HEK293T (cell line): ENCODE measurements at regions not wholly inside any gene's neighbourhood (a gene's known extent, or its start where the extent isn't known, plus 50 kb on each side); places are given as distances from the start of the nearest gene placed in this dataset.

Experiments used
- CTCF ChIA-PET: fragments of 350-600 bp; formaldehyde crosslinking; extraction: SDS; loops from one replicate; lab custom pipeline; 2021; ENCODE audit warnings: antibody characterized with exemption, inconsistent platforms; lab: Yijun Ruan, JAX
- POLR2A ChIA-PET: fragments of 350-600 bp; formaldehyde crosslinking; extraction: SDS; loops from one replicate; lab custom pipeline; 2020; ENCODE audit warnings: antibody characterized with exemption, inconsistent platforms; lab: Yijun Ruan, JAX
- DNase-seq: peaks from one replicate; pipeline ENCODE4 v3.0.0; 2012; ENCODE audit warnings: mixed read lengths; ENCODE audit errors: extremely low spot score
- ARNT ChIP-seq: fragments of 450-650 bp; IDR thresholded peaks from 2 replicates; pipeline ENCODE4 v1.6.1; 2017; ENCODE audit warnings: mild to moderate bottlenecking
- BHLHE40 ChIP-seq: fragments of 450-650 bp; IDR thresholded peaks from 2 replicates; pipeline ENCODE4 v1.6.1; 2016; ENCODE audit warnings: mild to moderate bottlenecking, moderate library complexity, borderline replicate concordance
- CTBP1 ChIP-seq: fragments of 450-650 bp; IDR thresholded peaks from 2 replicates; pipeline ENCODE4 v1.6.1; 2016; ENCODE audit warnings: borderline replicate concordance
- ELF4 ChIP-seq: fragments of 450-650 bp; IDR thresholded peaks from 2 replicates; pipeline ENCODE4 v1.6.1; 2017; ENCODE audit warnings: antibody characterized with exemption
- FOXA1 ChIP-seq: fragments of 450-650 bp; IDR thresholded peaks from 2 replicates; pipeline ENCODE4 v1.6.1; 2016; ENCODE audit warnings: mild to moderate bottlenecking
- FOXK2 ChIP-seq: fragments of 450-650 bp; IDR thresholded peaks from 2 replicates; pipeline ENCODE4 v1.6.1; 2016; ENCODE audit warnings: mild to moderate bottlenecking
- FOXM1 ChIP-seq: fragments of 450-650 bp; IDR thresholded peaks from 2 replicates; pipeline ENCODE4 v1.6.1; 2017; ENCODE audit warnings: mild to moderate bottlenecking, borderline replicate concordance
- HDGF ChIP-seq: fragments of 450-650 bp; IDR thresholded peaks from 2 replicates; pipeline ENCODE4 v1.6.1; 2017; ENCODE audit warnings: antibody characterized with exemption, borderline replicate concordance
- L3MBTL2 ChIP-seq: fragments of 450-650 bp; conservative IDR thresholded peaks from 2 replicates; pipeline ENCODE4 v1.6.1; 2016; ENCODE audit warnings: mild to moderate bottlenecking
- LEF1 ChIP-seq: fragments of 450-650 bp; IDR thresholded peaks from 2 replicates; pipeline ENCODE4 v1.6.1; 2017; ENCODE audit warnings: mild to moderate bottlenecking, borderline replicate concordance
- NFRKB ChIP-seq: fragments of 450-650 bp; IDR thresholded peaks from 2 replicates; pipeline ENCODE4 v1.6.1; 2016; ENCODE audit warnings: mild to moderate bottlenecking, moderate library complexity
- PKNOX1 ChIP-seq: fragments of 450-650 bp; IDR thresholded peaks from 2 replicates; pipeline ENCODE4 v1.6.1; 2016
- SP1 ChIP-seq: fragments of 450-650 bp; IDR thresholded peaks from 2 replicates; pipeline ENCODE4 v1.6.1; 2017
- SUZ12 ChIP-seq: fragments of 450-650 bp; IDR thresholded peaks from 2 replicates; pipeline ENCODE4 v1.6.1; 2016; ENCODE audit warnings: mild to moderate bottlenecking
- TARDBP ChIP-seq: fragments of 450-650 bp; IDR thresholded peaks from 2 replicates; pipeline ENCODE4 v1.6.1; 2016
- ZNF384 ChIP-seq: fragments of 450-650 bp; IDR thresholded peaks from 2 replicates; pipeline ENCODE4 v1.6.1; 2016

GRCh38 chr6:40725390-40725789 lies 138.2 kb upstream of the LRFN2 start:
- POLR2A ChIA-PET = no interaction called here
- no peak for DNase-seq
- TF ChIP-seq ARNT = no peak
- CTCF ChIA-PET = interaction anchor here (0.7 kb wide), 1 partner anchor 1298 kb away, joined by 3 read pairs; no protein-coding TSS in a partner anchor

- DNase-seq = no peak
- POLR2A ChIA-PET = no interaction called here
- TF ChIP-seq LEF1 = no peak
- no peak for TF ChIP-seq SUZ12
- TF ChIP-seq SP1 = no peak
- TF ChIP-seq FOXA1 = no peak
- TF ChIP-seq ARNT = no peak
- TF ChIP-seq NFRKB = no peak
- no peak for TF ChIP-seq ELF4
- no peak for TF ChIP-seq BHLHE40
- no peak for TF ChIP-seq PKNOX1
- no peak for TF ChIP-seq TARDBP
- TF ChIP-seq L3MBTL2 = no peak
- TF ChIP-seq CTBP1 = no peak
- no peak for TF ChIP-seq FOXM1
- no peak for TF ChIP-seq ZNF384
- CTCF ChIA-PET = interaction anchor here (0.7 kb wide), 1 partner anchor 1297 kb away, joined by 3 read pairs; no protein-coding TSS in a partner anchor
Observed at GRCh38 chr6:40724886-40725285, 137.7 kb upstream of the LRFN2 start.

- no peak for TF ChIP-seq PKNOX1
- no peak for TF ChIP-seq ZNF384
- TF ChIP-seq TARDBP = no peak
- TF ChIP-seq LEF1 = no peak
- no peak for TF ChIP-seq ELF4
- TF ChIP-seq HDGF = no peak
- TF ChIP-seq ARNT = no peak
- no peak for TF ChIP-seq CTBP1
- TF ChIP-seq SUZ12 = no peak
- TF ChIP-seq FOXK2 = no peak
- TF ChIP-seq L3MBTL2 = no peak
- TF ChIP-seq FOXM1 = no peak
- no peak for TF ChIP-seq FOXA1
- no peak for TF ChIP-seq NFRKB
- no peak for TF ChIP-seq SP1
- TF ChIP-seq BHLHE40 = no peak
- no peak for DNase-seq
- POLR2A ChIA-PET = no interaction called here
- CTCF ChIA-PET = no interaction called here
Observed at GRCh38 chr6:40723967-40724366, 136.8 kb upstream of the LRFN2 start.

- CTCF ChIA-PET = no interaction called here
- no peak for DNase-seq
Observed at GRCh38 chr6:40722553-40723258, 135.5 kb upstream of the LRFN2 start.

GRCh38 chr6:40722091-40722490 lies 134.9 kb upstream of the LRFN2 start:
- TF ChIP-seq SP1 (no peak), CTBP1 (no peak), L3MBTL2 (no peak), FOXA1 (no peak), ELF4 (no peak), ZNF384 (no peak), HDGF (no peak), ARNT (no peak), TARDBP (no peak), PKNOX1 (no peak), BHLHE40 (no peak), FOXM1 (no peak)
- CTCF ChIA-PET = no interaction called here
- POLR2A ChIA-PET = no interaction called here
- no peak for DNase-seq

More at GRCh38 chr6:40722553-40723258, 135.5 kb upstream of the LRFN2 start:
- TF ChIP-seq BHLHE40 (no peak), TARDBP (no peak), SP1 (no peak), HDGF (no peak), FOXM1 (no peak), ZNF384 (no peak), NFRKB (no peak), ELF4 (no peak), L3MBTL2 (no peak), CTBP1 (no peak), FOXK2 (no peak), PKNOX1 (no peak)
- POLR2A ChIA-PET = no interaction called here
